ENCODE measurements at regions not wholly inside any gene's neighbourhood (a gene's known extent, or its start where the extent isn't known, plus 50 kb on each side); places are given as distances from the start of the nearest gene placed in this dataset.

DNA sequence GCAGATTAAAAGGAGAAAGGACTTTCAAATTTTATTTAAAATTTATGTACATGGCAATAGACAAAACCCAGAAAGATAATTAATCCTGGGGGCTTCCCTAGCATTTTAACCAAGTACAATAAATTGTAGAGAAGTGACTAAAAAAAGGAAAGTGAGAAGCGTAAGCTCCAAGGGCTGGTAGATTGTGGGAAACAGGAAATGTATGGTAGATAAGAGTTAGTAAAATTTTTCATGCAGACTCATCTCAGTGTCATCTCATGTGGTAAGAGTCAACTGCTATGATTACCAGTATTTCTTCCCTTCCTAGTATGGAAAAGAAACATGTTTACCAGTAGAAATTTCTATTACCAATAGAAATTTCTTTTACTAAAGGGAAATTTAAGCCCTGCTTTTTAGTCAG, 464.3 kb upstream of the AGTR1 start:
- Histone ChIP-seq H3K9me3 (no peaks in the 10 kb centered on the region), H3K27me3 (ENCODE audit: insufficient read depth in 3 of 3, low read length in 2 of 3) (no peaks in the 10 kb centered on the region), H3K4me1 (no peaks in the 10 kb centered on the region), H3K36me3 (ENCODE audit: insufficient read depth in 1 of 2, low read depth in 1 of 2) (no peaks in the 10 kb centered on the region), H3K27ac (no peak overlapping the region), H3K4me3 (no peak overlapping the region)
- intact Hi-C loops (cut with DNase I): no loop called here
- no peak for DNase-seq
- ATAC-seq: no peak
- 88 to 97% (median 88%) methylated on average over 1 of the region's 1 CpG for WGBS, 3 donors
- TF ChIP-seq, protein P1, sequence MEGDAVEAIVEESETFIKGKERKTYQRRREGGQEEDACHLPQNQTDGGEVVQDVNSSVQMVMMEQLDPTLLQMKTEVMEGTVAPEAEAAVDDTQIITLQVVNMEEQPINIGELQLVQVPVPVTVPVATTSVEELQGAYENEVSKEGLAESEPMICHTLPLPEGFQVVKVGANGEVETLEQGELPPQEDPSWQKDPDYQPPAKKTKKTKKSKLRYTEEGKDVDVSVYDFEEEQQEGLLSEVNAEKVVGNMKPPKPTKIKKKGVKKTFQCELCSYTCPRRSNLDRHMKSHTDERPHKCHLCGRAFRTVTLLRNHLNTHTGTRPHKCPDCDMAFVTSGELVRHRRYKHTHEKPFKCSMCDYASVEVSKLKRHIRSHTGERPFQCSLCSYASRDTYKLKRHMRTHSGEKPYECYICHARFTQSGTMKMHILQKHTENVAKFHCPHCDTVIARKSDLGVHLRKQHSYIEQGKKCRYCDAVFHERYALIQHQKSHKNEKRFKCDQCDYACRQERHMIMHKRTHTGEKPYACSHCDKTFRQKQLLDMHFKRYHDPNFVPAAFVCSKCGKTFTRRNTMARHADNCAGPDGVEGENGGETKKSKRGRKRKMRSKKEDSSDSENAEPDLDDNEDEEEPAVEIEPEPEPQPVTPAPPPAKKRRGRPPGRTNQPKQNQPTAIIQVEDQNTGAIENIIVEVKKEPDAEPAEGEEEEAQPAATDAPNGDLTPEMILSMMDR (IDR thresholded peaks at IDR 0.05): no peak

DNA sequence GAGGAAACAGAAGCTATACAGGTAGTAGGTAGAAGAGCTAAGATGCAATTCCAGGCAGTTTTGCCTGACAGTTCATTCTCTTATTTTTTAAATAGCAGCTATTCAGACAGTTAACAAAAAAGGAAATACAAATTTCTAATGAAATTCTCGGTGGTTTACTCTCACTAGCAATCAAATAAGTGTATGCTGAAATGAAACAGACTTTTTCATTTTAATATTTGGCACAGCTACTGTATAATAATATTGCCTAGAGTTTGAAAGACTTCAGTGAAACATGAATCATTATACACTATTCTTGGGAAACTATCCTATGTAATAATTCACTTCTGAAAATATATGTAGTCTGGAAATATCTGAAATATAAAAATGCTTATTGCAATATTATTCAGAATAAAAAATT, 463.2 kb upstream of the AGTR1 start:
- TF ChIP-seq, protein P1 (IDR thresholded peaks at IDR 0.05): no peak
- no peak for ATAC-seq
- DNase-seq: no peak
- H3K27ac ChIP-seq: no peak overlapping the region
- H3K36me3 ChIP-seq (ENCODE audit: insufficient read depth in 1 of 2, low read depth in 1 of 2): no peaks in the 10 kb centered on the region
- WGBS, 3 donors: 19 to 27% (median 26%) methylated on average over 1 of the region's 1 CpG
- no peaks in the 10 kb centered on the region for H3K9me3 ChIP-seq
- no peaks in the 10 kb centered on the region for H3K27me3 ChIP-seq (ENCODE audit: insufficient read depth in 3 of 3, low read length in 2 of 3)
- H3K4me1 ChIP-seq: no peaks in the 10 kb centered on the region
- intact Hi-C loops (cut with DNase I): no loop called here
- no peak overlapping the region for H3K4me3 ChIP-seq

DNA sequence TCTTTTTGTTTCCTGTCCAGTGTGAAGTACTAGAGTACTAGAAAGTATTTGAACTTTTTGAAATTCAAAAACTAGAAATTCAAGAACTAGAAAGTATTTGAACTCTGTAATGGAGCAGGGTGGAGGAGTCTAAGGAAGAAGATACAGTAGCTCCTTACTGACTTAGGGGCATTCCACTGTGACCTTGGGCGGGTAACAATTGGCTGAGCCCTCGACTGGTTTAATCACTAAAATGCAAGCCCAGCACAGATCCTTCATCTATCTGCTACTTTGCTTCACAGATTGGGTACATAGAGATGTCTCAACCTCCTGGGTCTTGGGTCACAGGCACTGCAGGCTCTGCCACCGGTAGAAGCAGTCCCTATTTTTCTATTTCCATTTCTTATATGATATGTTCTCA, 462.1 kb upstream of the AGTR1 start:
- TF ChIP-seq, protein P1 (IDR thresholded peaks at IDR 0.05): no peak
- intact Hi-C loops (cut with DNase I): no loop called here
- Histone ChIP-seq H3K9me3 (no peaks in the 10 kb centered on the region), H3K27me3 (ENCODE audit: insufficient read depth in 3 of 3, low read length in 2 of 3) (no peaks in the 10 kb centered on the region), H3K36me3 (ENCODE audit: insufficient read depth in 1 of 2, low read depth in 1 of 2) (no peaks in the 10 kb centered on the region), H3K27ac (no peak overlapping the region), H3K4me1 (no peaks in the 10 kb centered on the region), H3K4me3 (no peak overlapping the region)
- WGBS, 3 donors: 87 to 94% (median 88%) methylated on average over 3 of the region's 3 CpGs
- no peak for DNase-seq
- ATAC-seq: no peak

DNA sequence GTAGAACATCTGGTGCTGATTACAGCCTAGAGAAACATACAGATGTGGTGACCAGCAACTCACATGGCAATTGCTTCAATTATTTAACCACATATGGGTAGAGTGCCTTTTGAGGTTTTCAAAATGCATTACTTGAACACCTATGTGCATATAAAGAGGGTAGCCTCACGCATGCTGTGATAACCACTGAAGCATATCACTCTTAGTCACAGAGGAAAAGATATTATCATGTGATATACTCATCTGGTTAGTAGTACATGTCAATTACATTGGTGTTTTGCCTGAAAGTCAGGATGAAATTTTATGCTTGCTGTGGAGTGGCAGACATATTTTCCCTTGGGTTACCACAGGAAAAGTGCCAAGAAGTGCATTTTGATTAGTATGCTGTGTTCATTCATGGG, 459.3 kb upstream of the AGTR1 start:
- no peak for DNase-seq
- WGBS, 3 donors: 83 to 94% (median 89%) methylated on average over 1 of the region's 1 CpG
- Histone ChIP-seq H3K9me3 (no peaks in the 10 kb centered on the region), H3K27me3 (ENCODE audit: insufficient read depth in 3 of 3, low read length in 2 of 3) (no peaks in the 10 kb centered on the region), H3K4me3 (no peak overlapping the region), H3K36me3 (ENCODE audit: insufficient read depth in 1 of 2, low read depth in 1 of 2) (no peaks in the 10 kb centered on the region), H3K27ac (no peak overlapping the region), H3K4me1 (no peaks in the 10 kb centered on the region)
- TF ChIP-seq, protein P1 (IDR thresholded peaks at IDR 0.05): no peak
- intact Hi-C loops (cut with DNase I): no loop called here
- no peak for ATAC-seq

DNA sequence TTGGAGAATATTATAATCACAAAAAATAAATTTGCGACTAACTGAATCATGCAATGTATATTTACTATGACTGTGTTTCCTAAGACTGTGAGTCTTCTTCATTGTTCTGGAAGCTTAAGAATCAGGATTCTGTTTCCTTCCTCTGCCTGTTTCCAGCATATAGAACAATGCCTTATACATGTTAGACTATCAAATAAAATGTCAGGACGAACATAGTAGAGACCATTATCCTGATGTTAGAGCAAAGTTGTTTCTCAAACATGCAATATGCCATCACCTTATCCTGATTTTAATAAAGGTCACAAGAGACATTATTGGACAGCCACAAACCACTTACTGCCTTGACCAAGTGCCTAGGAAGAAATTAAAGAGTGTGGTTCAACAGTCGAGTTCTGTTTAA, 457.4 kb upstream of the AGTR1 start:
- no peak for ATAC-seq

More for the DNA sequence above, 457.4 kb upstream of the AGTR1 start:
- Histone ChIP-seq H3K4me1 (no peaks in the 10 kb centered on the region), H3K27me3 (ENCODE audit: insufficient read depth in 3 of 3, low read length in 2 of 3) (no peaks in the 10 kb centered on the region), H3K27ac (no peak overlapping the region), H3K4me3 (no peak overlapping the region), H3K9me3 (no peaks in the 10 kb centered on the region), H3K36me3 (ENCODE audit: insufficient read depth in 1 of 2, low read depth in 1 of 2) (no peaks in the 10 kb centered on the region)
- DNase-seq: no peak
- intact Hi-C loops (cut with DNase I): no loop called here
- TF ChIP-seq, protein P1 (IDR thresholded peaks at IDR 0.05): no peak
- WGBS, 3 donors: 77 to 87% (median 84%) methylated on average over 3 of the region's 3 CpGs
